H1 (cell line): ENCODE measurements at regions not wholly inside any gene's neighbourhood (a gene's known extent, or its start where the extent isn't known, plus 50 kb on each side); places are given as distances from the start of the nearest gene placed in this dataset.

Source experiments
- CTCF ChIA-PET: fragments of 300-600 bp; sonication (Branson Sonifier 250); formaldehyde crosslinking; loops from one replicate; lab custom pipeline; 2021; ENCODE audit not compliant: partially characterized antibody; lab: Charles Lee
- POLR2A ChIA-PET: fragments of 300-600 bp; sonication (Branson Sonifier 250); formaldehyde crosslinking; loops from one replicate; lab custom pipeline; 2021; ENCODE audit warnings: inconsistent platforms; ENCODE audit not compliant: partially characterized antibody; lab: Charles Lee
- DNase-seq, 2 experiments: peaks; one replicate each; pipeline versions ENCODE4 v3.0.0 to v3.0.0-alpha.2; 2010 to 2022; ENCODE audit warnings: low spot score in 2 of 2, low read depth in 1 of 2, mixed read lengths in 1 of 2
- FAIRE-seq: peaks from 2 replicates; lab custom pipeline; 2011; peaks lifted over from hg19 to GRCh38; lab: Jason Lieb, UNC
- H2AFZ ChIP-seq: 2 replicates; pipeline ENCODE4 v1.8.1; 2012; ENCODE audit warnings: low read length, inconsistent platforms
- H2AK5ac ChIP-seq: 2 replicates; pipeline ENCODE4 v1.6.1; 2013; ENCODE audit warnings: low read depth, low read length
- H2BK120ac ChIP-seq: replicated peaks from 2 replicates; pipeline ENCODE3; 2013; ENCODE audit warnings: low read depth, low read length, inconsistent platforms
- H2BK12ac ChIP-seq: 2 replicates; pipeline ENCODE4 v1.6.1; 2013; ENCODE audit warnings: low read depth, low read length
- H2BK15ac ChIP-seq: 2 replicates; pipeline ENCODE4 v1.6.1; 2013; ENCODE audit warnings: low read length
- H2BK20ac ChIP-seq: 2 replicates; pipeline ENCODE4 v1.6.1; 2013; ENCODE audit warnings: low read length
- H2BK5ac ChIP-seq: 2 replicates; pipeline ENCODE4 v1.6.1; 2013; ENCODE audit warnings: low read depth, low read length
- H3K14ac ChIP-seq: 2 replicates; pipeline ENCODE4 v1.6.1; 2013; ENCODE audit warnings: inconsistent platforms; ENCODE audit not compliant: insufficient read length
- H3K18ac ChIP-seq: 2 replicates; pipeline ENCODE4 v1.6.1; 2013; ENCODE audit warnings: low read length; ENCODE audit errors: extremely low read depth
- H3K23ac ChIP-seq: 2 replicates; pipeline ENCODE4 v1.6.1; 2013; ENCODE audit warnings: inconsistent platforms; ENCODE audit not compliant: insufficient read length
- H3K23me2 ChIP-seq: 2 replicates; pipeline ENCODE4 v1.6.1; 2013; ENCODE audit warnings: low read depth, low read length
- H3K27ac ChIP-seq: 2 replicates; pipeline ENCODE4 v1.6.1; 2011; ENCODE audit warnings: low read depth, low read length, inconsistent platforms
- H3K27me3 ChIP-seq, 4 experiments: replicated peaks in 1 of 4; 1 replicate in 1 of 4; 2 replicates in 3 of 4; pipeline versions ENCODE4 v1.6.1 to v1.8.1; 2011 to 2013; ENCODE audit warnings: low read length in 3 of 4, mild to moderate bottlenecking in 3 of 4, inconsistent platforms in 2 of 4, mixed read lengths in 2 of 4, moderate library complexity in 1 of 4; ENCODE audit not compliant: control insufficient read depth in 3 of 4, insufficient read depth in 3 of 4; ENCODE audit errors: extremely low read depth in 1 of 4
- H3K36me3 ChIP-seq, 4 experiments: 2 replicates each; pipeline versions ENCODE4 v1.6.1 to v1.8.1; 2011 to 2013; ENCODE audit warnings: mild to moderate bottlenecking in 4 of 4, low read length in 3 of 4, moderate library complexity in 2 of 4, control low read depth in 1 of 4, inconsistent platforms in 1 of 4; ENCODE audit not compliant: insufficient read depth in 4 of 4, control insufficient read depth in 2 of 4
- H3K4ac ChIP-seq: replicated peaks from 2 replicates; pipeline ENCODE3; 2013; ENCODE audit warnings: low read length, low read depth, mixed read lengths, inconsistent platforms; ENCODE audit not compliant: insufficient read length
- H3K4me1 ChIP-seq, 4 experiments: replicated peaks in 1 of 4; 1 replicate in 1 of 4; 2 replicates in 3 of 4; pipeline versions ENCODE4 v1.6.1 to v1.8.1; 2011 to 2013; ENCODE audit warnings: low read length in 3 of 4, inconsistent platforms in 2 of 4, mixed read lengths in 1 of 4; ENCODE audit not compliant: insufficient read depth in 4 of 4, control insufficient read depth in 3 of 4
- H3K4me2 ChIP-seq, 2 experiments: 2 replicates each; pipeline versions ENCODE4 v1.6.1 to v1.8.1; 2011 to 2013; ENCODE audit warnings: low read depth in 2 of 2, low read length in 2 of 2, control low read depth in 1 of 2, inconsistent platforms in 1 of 2, mild to moderate bottlenecking in 1 of 2; ENCODE audit not compliant: insufficient read depth in 1 of 2
- H3K4me3 ChIP-seq, 4 experiments: fragments of 200-600, 300-600 bp in 1 of 4; sonication (generic), shearing (Covaris generic), sonication (Bioruptor Twin) in 1 of 4; 2 replicates each; pipeline versions ENCODE4 v1.5.1 to v1.8.1; 2011 to 2016; ENCODE audit warnings: low read length in 4 of 4, low read depth in 3 of 4, control low read depth in 2 of 4, inconsistent platforms in 2 of 4, mild to moderate bottlenecking in 2 of 4, mixed read lengths in 1 of 4, moderate library complexity in 1 of 4; ENCODE audit not compliant: insufficient read depth in 2 of 4; ENCODE audit errors: extremely low read depth in 1 of 4
- H3K56ac ChIP-seq: replicated peaks from 2 replicates; pipeline ENCODE3; 2013; ENCODE audit warnings: low read depth, mild to moderate bottlenecking, mixed read lengths, low read length, inconsistent platforms; ENCODE audit not compliant: insufficient read length
- H3K79me1 ChIP-seq: 2 replicates; pipeline ENCODE4 v1.6.1; 2013; ENCODE audit warnings: low read depth, low read length, control low read depth
- H3K79me2 ChIP-seq, 2 experiments: 2 replicates each; pipeline versions ENCODE4 v1.6.1 to v1.8.1; 2012 to 2013; ENCODE audit warnings: low read length in 2 of 2, mild to moderate bottlenecking in 2 of 2, inconsistent platforms in 1 of 2; ENCODE audit not compliant: insufficient read depth in 2 of 2, control insufficient read depth in 1 of 2
- H3K9ac ChIP-seq, 4 experiments: replicated peaks in 1 of 4; 1 replicate in 1 of 4; 2 replicates in 3 of 4; pipeline versions ENCODE4 v1.6.1 to v1.8.1; 2011 to 2013; ENCODE audit warnings: low read depth in 3 of 4, low read length in 3 of 4, control low read depth in 2 of 4, mild to moderate bottlenecking in 2 of 4, moderate library complexity in 2 of 4, inconsistent platforms in 1 of 4; ENCODE audit errors: extremely low read depth in 1 of 4
- H3K9me3 ChIP-seq, 2 experiments: 2 replicates each; pipeline versions ENCODE4 v1.6.1 to v1.8.1; 2012 to 2013; ENCODE audit warnings: mild to moderate bottlenecking in 2 of 2, moderate library complexity in 2 of 2, control low read depth in 1 of 2, inconsistent platforms in 1 of 2, low read depth in 1 of 2, low read length in 1 of 2, mixed read lengths in 1 of 2; ENCODE audit not compliant: insufficient read depth in 2 of 2
- H4K20me1 ChIP-seq, 2 experiments: replicated peaks in 1 of 2; 2 replicates each; pipeline versions ENCODE3 to v1.8.1; 2011 to 2013; ENCODE audit warnings: inconsistent platforms in 2 of 2, low read length in 2 of 2, mild to moderate bottlenecking in 1 of 2; ENCODE audit not compliant: insufficient read depth in 2 of 2, control insufficient read depth in 1 of 2
- H4K5ac ChIP-seq: 2 replicates; pipeline ENCODE4 v1.6.1; 2013; ENCODE audit warnings: low read length, low read depth, mixed read lengths, inconsistent platforms; ENCODE audit not compliant: insufficient read length
- H4K8ac ChIP-seq: 2 replicates; pipeline ENCODE4 v1.8.0; 2013; ENCODE audit warnings: mild to moderate bottlenecking, moderate library complexity, low read length, inconsistent platforms; ENCODE audit not compliant: insufficient read depth; ENCODE audit errors: extremely low read depth
- H4K91ac ChIP-seq: replicated peaks from 2 replicates; pipeline ENCODE3; 2013; ENCODE audit warnings: low read length, mixed read lengths, inconsistent platforms; ENCODE audit not compliant: insufficient read length
- ATF3 ChIP-seq: IDR thresholded peaks from 2 replicates; pipeline ENCODE4 v1.6.1; 2011; ENCODE audit warnings: low read depth, mild to moderate bottlenecking, low read length; ENCODE audit not compliant: insufficient read depth
- CBX8 ChIP-seq: fragments of 300-800, 300-1000 bp; sonication (generic); IDR thresholded peaks from 2 replicates; pipeline ENCODE4 v1.7.1; 2016; ENCODE audit warnings: low read depth, low read length, borderline replicate concordance
- NANOG ChIP-seq: IDR thresholded peaks from 2 replicates; pipeline ENCODE4 v1.6.1; 2011; ENCODE audit warnings: low read length, low read depth, mild to moderate bottlenecking, inconsistent platforms; ENCODE audit not compliant: insufficient read depth, poor library complexity, severe bottlenecking
- PHF8 ChIP-seq: fragments of 200-600 bp; sonication (generic); conservative IDR thresholded peaks from 2 replicates; pipeline ENCODE4 v1.7.1; 2012; ENCODE audit warnings: low read depth, mild to moderate bottlenecking, inconsistent platforms, low read length, moderate library complexity
- USF2 ChIP-seq: IDR thresholded peaks from 2 replicates; pipeline ENCODE4 v1.6.1; 2011; ENCODE audit warnings: low read length, improper control_type of control experiment
- WGBS, 2 experiments: shearing (Covaris generic) in 1 of 2; methylation state at CpG; one replicate each; pipeline versions ENCODE4 v1.1.6 to v1.1.7; 2013 to 2015; ENCODE audit warnings: low lambda C conversion rate in 2 of 2, mixed read lengths in 2 of 2, inconsistent platforms in 1 of 2, low coverage in 1 of 2, missing lambda C conversion rate in 1 of 2; ENCODE audit not compliant: insufficient replicate concordance in 2 of 2, insufficient coverage in 1 of 2, insufficient read length in 1 of 2; ENCODE audit errors: extremely low coverage in 1 of 2, missing lambda C conversion rate in 1 of 2; 5-methylcytosine and 5-hydroxymethylcytosine counted together

GRCh38 chr3:74106925-74107324 lies 482.2 kb upstream of the PDZRN3 start:
- Histone ChIP-seq H3K14ac (no peak overlapping the region), H2BK15ac (no peak overlapping the region), H2AK5ac (no peak overlapping the region), H2BK12ac (no peak overlapping the region), H4K91ac (no peak overlapping the region)
- no peak for DNase-seq
- no peak for TF ChIP-seq USF2
- TF ChIP-seq NANOG = no peak
- TF ChIP-seq ATF3 = no peak
- TF ChIP-seq CBX8 = no peak
- TF ChIP-seq PHF8 = no peak
- TF ChIP-seq, all 59 proteins: peak for 0
- H3K56ac ChIP-seq = no peak overlapping the region
- CTCF ChIA-PET = no interaction called here
- H3K79me1 ChIP-seq = no peaks in the 10 kb centered on the region
- no peak overlapping the region for H3K18ac ChIP-seq
- H3K79me2 ChIP-seq = no peaks in the 10 kb centered on the region
- no peak for FAIRE-seq
- no peak overlapping the region for H2BK5ac ChIP-seq
- H3K9me3 ChIP-seq = no peaks in the 10 kb centered on the region
- no peak overlapping the region for H3K27ac ChIP-seq
- H3K4me2 ChIP-seq = no peak overlapping the region
- no peak overlapping the region for H2AFZ ChIP-seq
- no peak overlapping the region for H3K4ac ChIP-seq
- no peaks in the 10 kb centered on the region for H3K23me2 ChIP-seq
- H3K36me3 ChIP-seq = no peaks in the 10 kb centered on the region
- no peaks in the 10 kb centered on the region for H3K27me3 ChIP-seq
- H4K5ac ChIP-seq = no peak overlapping the region
- H3K23ac ChIP-seq = no peak overlapping the region
- H3K9ac ChIP-seq = no peak overlapping the region
- POLR2A ChIA-PET = no interaction called here
- H2BK20ac ChIP-seq = no peak overlapping the region
- WGBS, 2 experiments = 89% methylated on average over 2 of the region's 2 CpGs; no CpG with 5 or more reads in 1 of the 2 experiments
- H4K20me1 ChIP-seq = no peaks in the 10 kb centered on the region
- H2BK120ac ChIP-seq = no peak overlapping the region
- H3K4me1 ChIP-seq = no peaks in the 10 kb centered on the region
- H3K4me3 ChIP-seq = no peak overlapping the region
- no peak overlapping the region for H4K8ac ChIP-seq
